K562 (cell line): ENCODE measurements at regions not wholly inside any gene's neighbourhood (a gene's known extent, or its start where the extent isn't known, plus 50 kb on each side); places are given as distances from the start of the nearest gene placed in this dataset.

Experiments used
- ARID2 ChIP-seq: fragments of 450-650 bp; IDR thresholded peaks from 2 replicates; pipeline ENCODE4 v1.6.1; 2017; ENCODE audit warnings: antibody characterized with exemption, mild to moderate bottlenecking
- ZFX ChIP-seq: sonication (generic); formaldehyde crosslinking; IDR thresholded peaks from 2 replicates; pipeline ENCODE4 v1.8.0; 2022; ENCODE audit warnings: mild to moderate bottlenecking, missing genetic modification reagents, moderate library complexity
- TF ChIP-seq, protein P1 (sequence below), 2 experiments: fragments of 450-650 bp; formaldehyde crosslinking in 1 of 2; IDR thresholded peaks; 2 replicates each; pipeline versions ENCODE4 v1.4.0 to v1.6.1; 2014 to 2020; ENCODE audit warnings: mild to moderate bottlenecking in 2 of 2, borderline replicate concordance in 1 of 2, low read depth in 1 of 2

GRCh38 chr12:124629789-124630480 is 62.5 kb upstream of the NCOR2 start (continued):
- TF ChIP-seq, protein P1, sequence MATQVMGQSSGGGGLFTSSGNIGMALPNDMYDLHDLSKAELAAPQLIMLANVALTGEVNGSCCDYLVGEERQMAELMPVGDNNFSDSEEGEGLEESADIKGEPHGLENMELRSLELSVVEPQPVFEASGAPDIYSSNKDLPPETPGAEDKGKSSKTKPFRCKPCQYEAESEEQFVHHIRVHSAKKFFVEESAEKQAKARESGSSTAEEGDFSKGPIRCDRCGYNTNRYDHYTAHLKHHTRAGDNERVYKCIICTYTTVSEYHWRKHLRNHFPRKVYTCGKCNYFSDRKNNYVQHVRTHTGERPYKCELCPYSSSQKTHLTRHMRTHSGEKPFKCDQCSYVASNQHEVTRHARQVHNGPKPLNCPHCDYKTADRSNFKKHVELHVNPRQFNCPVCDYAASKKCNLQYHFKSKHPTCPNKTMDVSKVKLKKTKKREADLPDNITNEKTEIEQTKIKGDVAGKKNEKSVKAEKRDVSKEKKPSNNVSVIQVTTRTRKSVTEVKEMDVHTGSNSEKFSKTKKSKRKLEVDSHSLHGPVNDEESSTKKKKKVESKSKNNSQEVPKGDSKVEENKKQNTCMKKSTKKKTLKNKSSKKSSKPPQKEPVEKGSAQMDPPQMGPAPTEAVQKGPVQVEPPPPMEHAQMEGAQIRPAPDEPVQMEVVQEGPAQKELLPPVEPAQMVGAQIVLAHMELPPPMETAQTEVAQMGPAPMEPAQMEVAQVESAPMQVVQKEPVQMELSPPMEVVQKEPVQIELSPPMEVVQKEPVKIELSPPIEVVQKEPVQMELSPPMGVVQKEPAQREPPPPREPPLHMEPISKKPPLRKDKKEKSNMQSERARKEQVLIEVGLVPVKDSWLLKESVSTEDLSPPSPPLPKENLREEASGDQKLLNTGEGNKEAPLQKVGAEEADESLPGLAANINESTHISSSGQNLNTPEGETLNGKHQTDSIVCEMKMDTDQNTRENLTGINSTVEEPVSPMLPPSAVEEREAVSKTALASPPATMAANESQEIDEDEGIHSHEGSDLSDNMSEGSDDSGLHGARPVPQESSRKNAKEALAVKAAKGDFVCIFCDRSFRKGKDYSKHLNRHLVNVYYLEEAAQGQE (IDR thresholded peaks at IDR 0.05; ENCODE audit: borderline replicate concordance), result no peak
- TF ChIP-seq, protein P1 (CRISPR knock-in tag; IDR thresholded peaks at IDR 0.05; ENCODE audit: low read depth), result no peak
- TF ChIP-seq ZFX (CRISPR knock-in tag), result no peak
- TF ChIP-seq ARID2, result no peak
